ENCODE measurements at regions not wholly inside any gene's neighbourhood (a gene's known extent, or its start where the extent isn't known, plus 50 kb on each side); places are given as distances from the start of the nearest gene placed in this dataset.
"Not testable (repeated sequence)": the region's sequence is repeated elsewhere in the genome, so short reads cannot be mapped to it uniquely, and the experiment has no call there.

DNA sequence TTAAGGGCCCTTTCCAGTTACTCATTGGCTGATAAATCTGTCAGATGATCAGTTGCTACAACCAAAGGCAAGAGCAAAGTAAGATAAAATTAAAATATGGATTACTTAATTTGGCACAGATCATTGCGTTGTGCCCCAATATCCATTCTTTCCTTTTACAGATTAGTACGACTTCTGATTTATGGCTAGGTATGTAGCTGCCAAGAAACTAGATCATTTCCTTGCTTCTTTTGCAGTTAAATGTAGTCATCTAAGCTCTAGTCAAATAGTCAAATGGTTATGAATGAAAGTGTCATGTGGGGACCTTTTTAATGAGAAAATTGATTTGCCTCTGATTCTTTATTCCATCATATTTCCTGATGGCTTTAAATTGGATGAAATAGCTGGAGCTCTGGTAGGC lies 1039.9 kb upstream of the FLRT2 start:
- Histone ChIP-seq H3K27me3 (no peaks in the 10 kb centered on the region), H3K36me3 (no peaks in the 10 kb centered on the region), H3K27ac (no peak overlapping the region), H3K9me3 (no peaks in the 10 kb centered on the region), H3K4me1 (no peaks in the 10 kb centered on the region), H3K4me3 (no peak overlapping the region)
- TF ChIP-seq EP300 (IDR thresholded peaks at IDR 0.05; ENCODE audit: low read depth) (no peak), POLR2A (IDR thresholded peaks at IDR 0.05) (no peak), POLR2AphosphoS5 (IDR thresholded peaks at IDR 0.05) (no peak)
- TF ChIP-seq, protein P1, sequence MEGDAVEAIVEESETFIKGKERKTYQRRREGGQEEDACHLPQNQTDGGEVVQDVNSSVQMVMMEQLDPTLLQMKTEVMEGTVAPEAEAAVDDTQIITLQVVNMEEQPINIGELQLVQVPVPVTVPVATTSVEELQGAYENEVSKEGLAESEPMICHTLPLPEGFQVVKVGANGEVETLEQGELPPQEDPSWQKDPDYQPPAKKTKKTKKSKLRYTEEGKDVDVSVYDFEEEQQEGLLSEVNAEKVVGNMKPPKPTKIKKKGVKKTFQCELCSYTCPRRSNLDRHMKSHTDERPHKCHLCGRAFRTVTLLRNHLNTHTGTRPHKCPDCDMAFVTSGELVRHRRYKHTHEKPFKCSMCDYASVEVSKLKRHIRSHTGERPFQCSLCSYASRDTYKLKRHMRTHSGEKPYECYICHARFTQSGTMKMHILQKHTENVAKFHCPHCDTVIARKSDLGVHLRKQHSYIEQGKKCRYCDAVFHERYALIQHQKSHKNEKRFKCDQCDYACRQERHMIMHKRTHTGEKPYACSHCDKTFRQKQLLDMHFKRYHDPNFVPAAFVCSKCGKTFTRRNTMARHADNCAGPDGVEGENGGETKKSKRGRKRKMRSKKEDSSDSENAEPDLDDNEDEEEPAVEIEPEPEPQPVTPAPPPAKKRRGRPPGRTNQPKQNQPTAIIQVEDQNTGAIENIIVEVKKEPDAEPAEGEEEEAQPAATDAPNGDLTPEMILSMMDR (IDR thresholded peaks at IDR 0.05): no peak
- 59 to 63% methylated on average over 2 of the region's 2 CpGs for WGBS, 2 donors (ENCODE audit: low coverage in 1 of 2)
- intact Hi-C loops (cut with DNase I; ENCODE audit: low total_unique reads): no loop called here
- no peak for DNase-seq
- in situ Hi-C loops (cut with MboI; ENCODE audit: low pct_ligation_motif_present in 1 of 4, low pct_unique_long_range_greater_than_20kb in 1 of 4, low sequenced_read_pairs in 3 of 4): no loop called here

DNA sequence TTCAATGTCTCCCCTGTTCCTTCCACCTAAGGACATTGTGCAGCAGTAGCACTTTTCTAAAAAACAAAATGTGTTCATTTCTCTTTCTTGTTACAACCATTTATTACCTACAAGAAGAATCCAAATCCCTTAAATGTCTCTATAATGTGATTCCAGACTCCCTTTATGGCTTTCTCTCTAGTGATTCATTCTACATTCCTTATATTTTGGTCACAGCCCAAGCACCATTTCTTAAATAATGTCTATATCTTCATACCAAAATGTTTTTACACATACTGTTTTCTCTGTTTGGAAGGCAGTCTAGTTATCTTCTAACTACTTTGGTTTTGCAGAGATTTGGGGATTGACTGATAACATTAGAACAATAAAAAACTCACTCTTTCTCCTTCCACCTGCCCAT lies 1037.3 kb upstream of the FLRT2 start:
- intact Hi-C loops (cut with DNase I; ENCODE audit: low total_unique reads) (no loop called here), in situ Hi-C loops (cut with MboI; ENCODE audit: low pct_ligation_motif_present in 1 of 4, low pct_unique_long_range_greater_than_20kb in 1 of 4, low sequenced_read_pairs in 3 of 4) (no loop called here)
- Histone ChIP-seq H3K9me3 (no peaks in the 10 kb centered on the region), H3K27me3 (no peaks in the 10 kb centered on the region), H3K4me1 (no peaks in the 10 kb centered on the region), H3K27ac (no peak overlapping the region), H3K4me3 (no peak overlapping the region), H3K36me3 (no peaks in the 10 kb centered on the region)
- no peak for DNase-seq
- TF ChIP-seq, protein P1 (IDR thresholded peaks at IDR 0.05): no peak
- no peak for TF ChIP-seq POLR2A (IDR thresholded peaks at IDR 0.05)
- TF ChIP-seq POLR2AphosphoS5 (IDR thresholded peaks at IDR 0.05): no peak
- no peak for TF ChIP-seq EP300 (IDR thresholded peaks at IDR 0.05; ENCODE audit: low read depth)

DNA sequence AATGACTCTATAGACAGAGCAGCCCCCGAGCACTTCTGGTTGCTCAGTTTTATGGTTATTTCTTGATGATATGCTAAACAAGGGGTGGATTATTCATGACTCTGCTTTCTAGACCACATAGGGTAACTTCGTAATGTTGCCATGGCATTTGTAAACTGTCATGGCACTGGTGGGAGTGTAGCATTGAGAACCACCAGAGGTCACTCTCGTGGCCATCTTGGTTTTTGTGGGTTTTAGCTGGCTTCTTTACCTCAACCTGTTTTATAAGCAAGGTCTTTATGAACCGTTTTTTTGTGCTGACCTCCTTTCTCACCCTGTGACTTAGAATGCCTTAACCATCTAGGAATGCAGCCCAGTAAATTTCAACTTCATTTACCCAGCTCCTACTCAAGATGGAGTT lies 1036.2 kb upstream of the FLRT2 start:
- intact Hi-C loops (cut with DNase I; ENCODE audit: low total_unique reads): no loop called here
- Histone ChIP-seq H3K9me3 (no peaks in the 10 kb centered on the region), H3K4me1 (no peaks in the 10 kb centered on the region), H3K4me3 (no peak overlapping the region), H3K36me3 (no peaks in the 10 kb centered on the region), H3K27me3 (no peaks in the 10 kb centered on the region), H3K27ac (no peak overlapping the region)
- whole genome bisulfite sequencing, 2 donors (ENCODE audit: low coverage in 1 of 2): 61 to 100% methylated on average over 1 to 4 of the region's 4 CpGs
- no peak for DNase-seq
- no peak for TF ChIP-seq POLR2AphosphoS5 (IDR thresholded peaks at IDR 0.05)
- TF ChIP-seq, protein P1 (IDR thresholded peaks at IDR 0.05): no peak
- no peak for TF ChIP-seq EP300 (IDR thresholded peaks at IDR 0.05; ENCODE audit: low read depth)
- no peak for TF ChIP-seq POLR2A (IDR thresholded peaks at IDR 0.05)
- in situ Hi-C loops (cut with MboI; ENCODE audit: low pct_ligation_motif_present in 1 of 4, low pct_unique_long_range_greater_than_20kb in 1 of 4, low sequenced_read_pairs in 3 of 4): no loop called here

DNA sequence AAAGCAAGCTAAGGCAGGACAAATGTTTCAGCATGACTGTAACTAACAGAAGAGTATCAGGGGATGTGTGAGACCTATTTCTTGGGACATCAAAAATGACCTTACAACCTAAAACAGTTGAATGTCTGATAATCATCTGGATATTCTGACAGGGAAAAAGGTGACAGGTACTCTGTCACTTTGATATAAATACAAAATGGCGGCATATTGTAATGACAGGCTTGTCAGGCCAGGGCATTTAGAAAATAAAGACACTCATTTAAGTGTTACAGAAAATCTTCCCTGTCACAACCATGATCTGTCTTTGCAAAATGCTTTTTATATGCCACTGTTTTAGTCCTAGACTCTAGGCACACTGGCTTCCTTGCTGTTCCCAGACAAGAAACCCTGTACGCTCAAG lies 1033.3 kb upstream of the FLRT2 start:
- DNase-seq: no peak
- 90 to 92% methylated on average over 2 of the region's 2 CpGs for WGBS, 2 donors (ENCODE audit: low coverage in 1 of 2)

DNA sequence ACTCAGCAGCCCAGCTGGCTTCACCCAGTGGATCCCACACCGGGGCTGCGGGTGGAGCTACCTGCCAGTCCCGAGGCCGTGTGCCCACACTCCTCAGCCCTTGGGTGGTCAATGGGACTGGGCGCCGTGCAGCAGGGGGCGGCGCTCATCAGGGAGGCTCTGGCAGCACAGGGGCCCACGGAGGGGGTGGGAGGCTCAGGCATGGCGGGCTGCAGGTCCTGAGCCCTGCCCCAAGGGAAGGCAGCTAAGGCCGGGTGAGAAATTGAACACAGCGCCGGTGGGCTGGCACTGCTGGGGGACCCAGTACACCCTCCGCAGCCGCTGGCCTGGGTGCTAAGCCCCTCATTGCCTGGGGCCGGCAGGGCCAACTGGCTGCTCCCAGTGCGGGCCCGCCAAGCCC lies 1017.1 kb upstream of the FLRT2 start:
- H3K27me3 ChIP-seq; H3K4me1 ChIP-seq; H3K4me3 ChIP-seq; H3K27ac ChIP-seq; in situ Hi-C loops (cut with MboI; ENCODE audit: low pct_ligation_motif_present in 1 of 4, low pct_unique_long_range_greater_than_20kb in 1 of 4, low sequenced_read_pairs in 3 of 4); intact Hi-C loops (cut with DNase I; ENCODE audit: low total_unique reads); H3K36me3 ChIP-seq; H3K9me3 ChIP-seq; DNase-seq: not testable (repeated sequence)
- no CpG with 5 or more reads among the region's 18 CpGs for WGBS, 2 donors (ENCODE audit: low coverage in 1 of 2)

More for the DNA sequence above, 1033.3 kb upstream of the FLRT2 start:
- Histone ChIP-seq H3K4me1 (no peaks in the 10 kb centered on the region), H3K27ac (no peak overlapping the region), H3K4me3 (no peak overlapping the region), H3K27me3 (no peaks in the 10 kb centered on the region), H3K36me3 (no peaks in the 10 kb centered on the region), H3K9me3 (no peaks in the 10 kb centered on the region)
- TF ChIP-seq POLR2A (IDR thresholded peaks at IDR 0.05): no peak
- TF ChIP-seq EP300 (IDR thresholded peaks at IDR 0.05; ENCODE audit: low read depth): no peak
- TF ChIP-seq, protein P1 (IDR thresholded peaks at IDR 0.05): no peak
- TF ChIP-seq POLR2AphosphoS5 (IDR thresholded peaks at IDR 0.05): no peak
- intact Hi-C loops (cut with DNase I; ENCODE audit: low total_unique reads): no loop called here
- in situ Hi-C loops (cut with MboI; ENCODE audit: low pct_ligation_motif_present in 1 of 4, low pct_unique_long_range_greater_than_20kb in 1 of 4, low sequenced_read_pairs in 3 of 4): no loop called here

Data from transverse colon (tissue), 4 donors.